A549 (cell line): ENCODE measurements at regions not wholly inside any gene's neighbourhood (a gene's known extent, or its start where the extent isn't known, plus 50 kb on each side); places are given as distances from the start of the nearest gene placed in this dataset.

Experiments
- ATAC-seq, 2 experiments: fragments of 200-7000 bp in 1 of 2; fragments of >200 bp in 1 of 2; cut with Nextera tagmentation in 1 of 2; cut with Tn5 transposase in 1 of 2; 3 replicates each; pipeline versions ENCODE4 v1.8.0 to v1.9.1; 2018 to 2020; ENCODE audit warnings: mild to moderate bottlenecking in 1 of 2, moderate library complexity in 1 of 2
- CTCF ChIA-PET: fragments of 300-600 bp; sonication (Branson Sonifier 250); formaldehyde crosslinking; extraction: SDS; loops from one replicate; lab custom pipeline; 2021; ENCODE audit warnings: antibody characterized with exemption, inconsistent platforms; lab: Yijun Ruan, JAX
- POLR2A ChIA-PET: fragments of 350-600 bp; formaldehyde crosslinking; extraction: SDS; loops from one replicate; lab custom pipeline; 2021; ENCODE audit warnings: antibody characterized with exemption, inconsistent platforms; lab: Yijun Ruan, JAX
- DNase-seq, 2 experiments: peaks; one replicate each; pipeline versions ENCODE4 v3.0.0 to v3.0.0-alpha.2; 2011 to 2016; ENCODE audit warnings: low read depth in 1 of 2, low spot score in 1 of 2
- FAIRE-seq: peaks from 2 replicates; lab custom pipeline; 2011; peaks lifted over from hg19 to GRCh38; lab: Jason Lieb, UNC
- H3K27ac ChIP-seq, 2 experiments: fragments of >200 bp; sonication (Bioruptor Twin); formaldehyde crosslinking; 3 replicates each; pipeline ENCODE4 v1.5.1; 2016 to 2017
- H3K4me1 ChIP-seq: fragments of >200 bp; sonication (Bioruptor Twin); formaldehyde crosslinking; 3 replicates; pipeline ENCODE4 v1.6.1; 2016
- H3K4me2 ChIP-seq: fragments of >200 bp; sonication (Bioruptor Twin); formaldehyde crosslinking; 3 replicates; pipeline ENCODE4 v1.6.1; 2016
- H3K4me3 ChIP-seq: fragments of >200 bp; sonication (Bioruptor Twin); formaldehyde crosslinking; 3 replicates; pipeline ENCODE4 v1.5.1; 2016
- H3K9me3 ChIP-seq: fragments of >200 bp; sonication (Bioruptor Twin); formaldehyde crosslinking; 3 replicates; pipeline ENCODE4 v1.6.1; 2016
- BCL3 ChIP-seq: fragments of >200 bp; sonication (Bioruptor Twin); formaldehyde crosslinking; IDR thresholded peaks from 3 replicates; pipeline ENCODE4 v1.6.1; 2016
- CEBPB ChIP-seq, 2 experiments: fragments of >200 bp in 1 of 2; sonication (Bioruptor Twin) in 1 of 2; formaldehyde crosslinking in 1 of 2; IDR thresholded peaks; 2 replicates each; pipeline ENCODE4 v1.6.1; 2012 to 2016
- EP300 ChIP-seq, 2 experiments: fragments of >200 bp; sonication (Bioruptor Twin); formaldehyde crosslinking; IDR thresholded peaks; 2 replicates in 1 of 2; 3 replicates in 1 of 2; pipeline ENCODE4 v1.6.1; 2016 to 2017
- ESRRA ChIP-seq: fragments of 150-350 bp; IDR thresholded peaks from 2 replicates; pipeline ENCODE4 v1.6.1; 2014; ENCODE audit warnings: mild to moderate bottlenecking, low read length, borderline replicate concordance
- GATA3 ChIP-seq: IDR thresholded peaks from 2 replicates; pipeline ENCODE4 v1.6.1; 2012; ENCODE audit warnings: borderline replicate concordance
- HEYL ChIP-seq: fragments of 250-450 bp; sonication (Bioruptor Pico); IDR thresholded peaks from 2 replicates; pipeline ENCODE4 v1.8.0; 2021; ENCODE audit warnings: mild to moderate bottlenecking, moderate library complexity
- HOXB13 ChIP-seq: fragments of 250-450 bp; sonication (Bioruptor Pico); IDR thresholded peaks from 2 replicates; pipeline ENCODE4 v1.5.0; 2020; ENCODE audit warnings: low read depth, mild to moderate bottlenecking, moderate library complexity
- HOXB5 ChIP-seq: fragments of 250-450 bp; sonication (Bioruptor Pico); IDR thresholded peaks from 2 replicates; pipeline ENCODE4 v1.5.0; 2020; ENCODE audit warnings: mild to moderate bottlenecking, moderate library complexity
- JUN ChIP-seq, 2 experiments: fragments of >200 bp; sonication (Bioruptor Twin); formaldehyde crosslinking; IDR thresholded peaks; 2 replicates in 1 of 2; 3 replicates in 1 of 2; pipeline ENCODE4 v1.6.1; 2016 to 2017
- POLR2AphosphoS2 ChIP-seq: conservative IDR thresholded peaks from 2 replicates; pipeline ENCODE4 v1.6.1; 2012; ENCODE audit warnings: low read length, improper control_type of control experiment, inconsistent platforms
- RCOR1 ChIP-seq: fragments of 150-350 bp; IDR thresholded peaks from 2 replicates; pipeline ENCODE4 v1.6.1; 2014; ENCODE audit warnings: antibody characterized with exemption, low read length, low read depth
- SMC3 ChIP-seq: fragments of >200 bp; sonication (Bioruptor Twin); formaldehyde crosslinking; IDR thresholded peaks from 3 replicates; pipeline ENCODE4 v1.6.1; 2018; ENCODE audit warnings: inconsistent platforms
- ZFP36 ChIP-seq: fragments of 450-650 bp; IDR thresholded peaks from 2 replicates; pipeline ENCODE4 v1.6.1; 2014; ENCODE audit warnings: borderline replicate concordance; ENCODE audit not compliant: partially characterized antibody
- WGBS: methylation state at CpG from one replicate; pipeline ENCODE4 v1.1.6; 2017; ENCODE audit errors: missing lambda C conversion rate; 5-methylcytosine and 5-hydroxymethylcytosine counted together
- TF ChIP-seq, protein P1 (sequence below): fragments of 150-350 bp; IDR thresholded peaks from 2 replicates; pipeline ENCODE4 v1.6.1; 2014; ENCODE audit warnings: low read depth, mild to moderate bottlenecking, low read length
- TF ChIP-seq, protein P2 (sequence below): fragments of >200 bp; sonication (Bioruptor Twin); formaldehyde crosslinking; IDR thresholded peaks from 3 replicates; pipeline ENCODE4 v1.5.1; 2016

DNA sequence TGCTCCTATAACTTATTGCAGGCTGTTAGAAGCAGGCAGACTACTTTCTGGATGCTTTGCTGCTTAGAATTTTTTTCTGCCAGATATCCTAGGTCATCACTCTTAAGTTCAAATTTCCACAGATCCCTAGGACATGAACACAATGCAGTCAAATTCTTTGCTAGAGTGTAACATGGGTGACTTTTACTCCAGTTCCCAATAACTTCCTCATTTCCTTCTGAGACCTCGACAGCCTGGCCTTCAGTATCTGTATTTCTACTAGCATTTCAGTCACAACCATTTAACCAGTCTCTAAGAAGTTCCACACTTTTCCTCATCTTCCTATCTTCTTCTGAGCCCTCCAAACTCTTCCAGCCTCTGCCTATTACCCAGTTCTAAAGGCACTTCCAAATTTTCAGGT, 60.4 kb upstream of the ZBED5 start:
- ChIA-PET CTCF (interaction anchor here (1.0 to 1.9 kb wide), 3 partner anchors 9 to 126 kb away, joined by 3 to 6 read pairs (median 6); no protein-coding TSS in a partner anchor), POLR2A (no interaction called here)
- Histone ChIP-seq H3K4me3 (no peak overlapping the region), H3K9me3 (peaks cover 19% of the 10 kb centered on the region), H3K4me2 (no peak overlapping the region), H3K27ac (no peak overlapping the region), H3K4me1 (no peaks in the 10 kb centered on the region)
- TF ChIP-seq ESRRA (no peak), SMC3 (no peak), POLR2AphosphoS2 (no peak), JUN (IDR thresholded peaks at IDR 0.05) (no peak), HEYL (CRISPR knock-in tag) (no peak), HOXB13 (no peak), RCOR1 (no peak)
- TF ChIP-seq, protein P1, sequence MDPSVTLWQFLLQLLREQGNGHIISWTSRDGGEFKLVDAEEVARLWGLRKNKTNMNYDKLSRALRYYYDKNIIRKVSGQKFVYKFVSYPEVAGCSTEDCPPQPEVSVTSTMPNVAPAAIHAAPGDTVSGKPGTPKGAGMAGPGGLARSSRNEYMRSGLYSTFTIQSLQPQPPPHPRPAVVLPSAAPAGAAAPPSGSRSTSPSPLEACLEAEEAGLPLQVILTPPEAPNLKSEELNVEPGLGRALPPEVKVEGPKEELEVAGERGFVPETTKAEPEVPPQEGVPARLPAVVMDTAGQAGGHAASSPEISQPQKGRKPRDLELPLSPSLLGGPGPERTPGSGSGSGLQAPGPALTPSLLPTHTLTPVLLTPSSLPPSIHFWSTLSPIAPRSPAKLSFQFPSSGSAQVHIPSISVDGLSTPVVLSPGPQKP = no peak
- TF ChIP-seq, protein P2, sequence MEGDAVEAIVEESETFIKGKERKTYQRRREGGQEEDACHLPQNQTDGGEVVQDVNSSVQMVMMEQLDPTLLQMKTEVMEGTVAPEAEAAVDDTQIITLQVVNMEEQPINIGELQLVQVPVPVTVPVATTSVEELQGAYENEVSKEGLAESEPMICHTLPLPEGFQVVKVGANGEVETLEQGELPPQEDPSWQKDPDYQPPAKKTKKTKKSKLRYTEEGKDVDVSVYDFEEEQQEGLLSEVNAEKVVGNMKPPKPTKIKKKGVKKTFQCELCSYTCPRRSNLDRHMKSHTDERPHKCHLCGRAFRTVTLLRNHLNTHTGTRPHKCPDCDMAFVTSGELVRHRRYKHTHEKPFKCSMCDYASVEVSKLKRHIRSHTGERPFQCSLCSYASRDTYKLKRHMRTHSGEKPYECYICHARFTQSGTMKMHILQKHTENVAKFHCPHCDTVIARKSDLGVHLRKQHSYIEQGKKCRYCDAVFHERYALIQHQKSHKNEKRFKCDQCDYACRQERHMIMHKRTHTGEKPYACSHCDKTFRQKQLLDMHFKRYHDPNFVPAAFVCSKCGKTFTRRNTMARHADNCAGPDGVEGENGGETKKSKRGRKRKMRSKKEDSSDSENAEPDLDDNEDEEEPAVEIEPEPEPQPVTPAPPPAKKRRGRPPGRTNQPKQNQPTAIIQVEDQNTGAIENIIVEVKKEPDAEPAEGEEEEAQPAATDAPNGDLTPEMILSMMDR = no peak
- DNase-seq (no peak), ATAC-seq (no peak), FAIRE-seq (no peak)
- WGBS = 50% methylated on average over 1 of the region's 1 CpG

GRCh38 chr11:10917802-10918201, 59.9 kb upstream of the ZBED5 start:
- DNase-seq = no peak
- ChIA-PET CTCF (interaction anchor here (1.0 to 1.9 kb wide), 5 partner anchors 8 to 125 kb away, joined by 3 to 6 read pairs (median 4); no protein-coding TSS in a partner anchor), POLR2A (no interaction called here)
- whole genome bisulfite sequencing = 74% methylated on average over 1 of the region's 1 CpG
- Histone ChIP-seq H3K27ac (peak overlapping the region in 1 of 2 experiments; percentile 21; a peak in 1 of 6 replicates), H3K4me1 (no peaks in the 10 kb centered on the region), H3K4me3 (no peak overlapping the region), H3K4me2 (no peak overlapping the region), H3K9me3 (peaks cover 19% of the 10 kb centered on the region)
- no peak for ATAC-seq
- no peak for FAIRE-seq
- TF ChIP-seq ZFP36 (peak; percentile 77), CEBPB (IDR thresholded peaks at IDR 0.05) (no peak), EP300 (IDR thresholded peaks at IDR 0.05) (no peak), JUN (IDR thresholded peaks at IDR 0.05) (no peak)

DNA sequence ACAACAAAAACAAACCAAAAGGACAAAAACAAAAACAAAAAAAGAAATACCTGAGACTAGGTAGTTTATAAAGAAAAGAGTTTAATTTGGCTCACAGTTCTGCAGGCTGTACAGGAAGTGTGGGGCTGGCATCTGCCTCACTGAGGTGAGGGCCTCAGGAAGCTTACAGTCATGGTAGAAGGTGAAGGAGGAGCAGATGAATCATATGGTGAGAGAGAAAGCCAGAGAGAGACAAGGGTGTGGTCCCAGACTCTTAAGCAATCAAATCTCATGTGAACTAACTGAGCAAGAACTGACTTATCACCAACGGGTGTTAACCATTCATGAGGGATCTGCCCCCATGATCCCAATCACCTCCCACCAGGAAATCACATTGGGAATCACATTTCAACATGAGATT, 58.8 kb upstream of the ZBED5 start:
- Histone ChIP-seq H3K4me1 (no peaks in the 10 kb centered on the region), H3K9me3 (peaks cover 19% of the 10 kb centered on the region), H3K4me3 (no peak overlapping the region), H3K4me2 (no peak overlapping the region), H3K27ac (no peak overlapping the region)
- no peak for ATAC-seq
- TF ChIP-seq, protein P2 = no peak
- TF ChIP-seq HOXB5 (no peak), BCL3 (no peak), GATA3 (no peak)
- CTCF ChIA-PET = interaction anchor here (0.9 to 1.9 kb wide), 5 partner anchors 9 to 124 kb away, joined by 3 to 6 read pairs (median 3); no protein-coding TSS in a partner anchor
- no CpG with 5 or more reads among the region's 1 CpG for WGBS
- no peak for DNase-seq
- no peak for FAIRE-seq
- POLR2A ChIA-PET = interaction anchor here (0.9 kb wide), 1 partner anchor 108 kb away, joined by 5 read pairs; the partner anchor contains the start of gene EIF4G2
